GM19463 (cell line): ENCODE measurements at regions not wholly inside any gene's neighbourhood (a gene's known extent, or its start where the extent isn't known, plus 50 kb on each side); places are given as distances from the start of the nearest gene placed in this dataset.
"Not testable (repeated sequence)": the region's sequence is repeated elsewhere in the genome, so short reads cannot be mapped to it uniquely, and the experiment has no call there.

ENCODE experiments used
- ATAC-seq: cut with Tn5 transposase; IDR thresholded peaks from one replicate; pipeline ENCODE4 v1.9.1; 2021; ENCODE audit warnings: mild to moderate bottlenecking, moderate library complexity; ENCODE audit not compliant: unreplicated experiment

GRCh38 chr9:115849679-115850412, 303.7 kb upstream of the PAPPA start:
- no peak for ATAC-seq

GRCh38 chr9:115850548-115851304, 302.9 kb upstream of the PAPPA start:
- no peak for ATAC-seq

GRCh38 chr9:115855458-115856133, 298.0 kb upstream of the PAPPA start:
- ATAC-seq: no peak

GRCh38 chr9:115858421-115858820, 295.2 kb upstream of the PAPPA start:
- ATAC-seq: not testable (repeated sequence)

- no peak for ATAC-seq
These were observed 291.6 kb upstream of the PAPPA start for GRCh38 chr9:115862021-115862420.

- ATAC-seq: no peak
These were observed 289.0 kb upstream of the PAPPA start for GRCh38 chr9:115864581-115864980.

- no peak for ATAC-seq
These were observed 286.3 kb upstream of the PAPPA start for GRCh38 chr9:115867326-115867725.

GRCh38 chr9:115877852-115878438, 275.6 kb upstream of the PAPPA start:
- no peak for ATAC-seq

- ATAC-seq: no peak
These were observed 274.1 kb upstream of the PAPPA start for GRCh38 chr9:115879451-115879850.

GRCh38 chr9:115880221-115880885, 273.2 kb upstream of the PAPPA start:
- no peak for ATAC-seq

- ATAC-seq: no peak
These were observed 270.7 kb upstream of the PAPPA start for GRCh38 chr9:115882911-115883310.

- ATAC-seq: no peak
These were observed 269.9 kb upstream of the PAPPA start for GRCh38 chr9:115883467-115884329.

- no peak for ATAC-seq
These were observed 268.7 kb upstream of the PAPPA start for GRCh38 chr9:115884846-115885245.

- no peak for ATAC-seq
These were observed 265.5 kb upstream of the PAPPA start for GRCh38 chr9:115888131-115888530.

- no peak for ATAC-seq
These were observed 261.7 kb upstream of the PAPPA start for GRCh38 chr9:115891929-115892328.

- ATAC-seq: not testable (repeated sequence)
These were observed 255.1 kb upstream of the PAPPA start for GRCh38 chr9:115898478-115898877.

GRCh38 chr9:115900698-115901097, 252.9 kb upstream of the PAPPA start:
- ATAC-seq: no peak

GRCh38 chr9:115910959-115911358, 242.6 kb upstream of the PAPPA start:
- no peak for ATAC-seq

GRCh38 chr9:115912086-115912485, 241.5 kb upstream of the PAPPA start:
- no peak for ATAC-seq

- ATAC-seq: no peak
These were observed 239.9 kb upstream of the PAPPA start for GRCh38 chr9:115913696-115914095.
